Uterus (tissue), 2 donors: ENCODE measurements at regions not wholly inside any gene's neighbourhood (a gene's known extent, or its start where the extent isn't known, plus 50 kb on each side); places are given as distances from the start of the nearest gene placed in this dataset.

Experiments
- CTCF ChIP-seq, 4 experiments: fragments of 200-600 bp in 2 of 4; fragments of 450-650 bp in 2 of 4; sonication (generic) in 2 of 4; IDR thresholded peaks; one replicate each; pipeline ENCODE4 v1.5.1; 2016 to 2019; ENCODE audit warnings: antibody characterized with exemption in 4 of 4, mild to moderate bottlenecking in 2 of 4, moderate library complexity in 1 of 4
- POLR2A ChIP-seq, 2 donors: fragments of 450-650 bp; IDR thresholded peaks; one replicate each; pipeline ENCODE4 v1.6.1; 2016; ENCODE audit warnings: antibody characterized with exemption in 2 of 2, mild to moderate bottlenecking in 1 of 2, moderate library complexity in 1 of 2

GRCh38 chr18:47412924-47413323 is 161.5 kb upstream of the SKOR2 start:
- no peak for TF ChIP-seq POLR2A (IDR thresholded peaks at IDR 0.05)
- TF ChIP-seq CTCF (IDR thresholded peaks at IDR 0.05): no peak
